Peyer's patch (tissue), 4 donors: ENCODE measurements at regions not wholly inside any gene's neighbourhood (a gene's known extent, or its start where the extent isn't known, plus 50 kb on each side); places are given as distances from the start of the nearest gene placed in this dataset.

ENCODE experiments used
- CTCF ChIP-seq, 6 experiments: fragments of 450-650 bp in 4 of 6; fragments of 200-600 bp in 2 of 6; sonication (generic) in 1 of 6; IDR thresholded peaks; one replicate each; pipeline ENCODE4 v1.5.1; 2017 to 2019; ENCODE audit warnings: antibody characterized with exemption in 6 of 6, mild to moderate bottlenecking in 3 of 6, moderate library complexity in 1 of 6
- POLR2A ChIP-seq, 2 donors: fragments of 450-650 bp; IDR thresholded peaks; one replicate each; pipeline ENCODE4 v1.5.1; 2017; ENCODE audit warnings: antibody characterized with exemption in 2 of 2, mild to moderate bottlenecking in 2 of 2, moderate library complexity in 2 of 2

- TF ChIP-seq CTCF (IDR thresholded peaks at IDR 0.05) (no peak), POLR2A (IDR thresholded peaks at IDR 0.05) (no peak)
Measured at GRCh38 chr10:109665321-109665720, 258.0 kb downstream of the XPNPEP1 start.
